ENCODE measurements at regions not wholly inside any gene's neighbourhood (a gene's known extent, or its start where the extent isn't known, plus 50 kb on each side); places are given as distances from the start of the nearest gene placed in this dataset.

- no peak for DNase-seq
These were observed 340.8 kb downstream of the RPS24 start for GRCh38 chr10:78374331-78375028.

GRCh38 chr10:78375854-78376785, 342.5 kb downstream of the RPS24 start:
- DNase-seq = no peak

- DNase-seq = no peak
These were observed 343.7 kb downstream of the RPS24 start for GRCh38 chr10:78377356-78377755.

GRCh38 chr10:78378192-78378591, 344.5 kb downstream of the RPS24 start:
- no peak for DNase-seq

GRCh38 chr10:78381107-78381506, 347.4 kb downstream of the RPS24 start:
- DNase-seq = no peak

- DNase-seq = no peak
These were observed 348.4 kb downstream of the RPS24 start for GRCh38 chr10:78382047-78382446.

GRCh38 chr10:78382772-78383171, 349.1 kb downstream of the RPS24 start:
- DNase-seq = no peak

- DNase-seq = no peak
These were observed 349.9 kb downstream of the RPS24 start for GRCh38 chr10:78383378-78384048.

GRCh38 chr10:78384049-78384431, 350.4 kb downstream of the RPS24 start:
- no peak for DNase-seq

- DNase-seq = no peak
These were observed 351.9 kb downstream of the RPS24 start for GRCh38 chr10:78385599-78385998.

GRCh38 chr10:78386509-78386908, 352.8 kb downstream of the RPS24 start:
- no peak for DNase-seq

- no peak for DNase-seq
These were observed 354.8 kb downstream of the RPS24 start for GRCh38 chr10:78388331-78389050.

GRCh38 chr10:78389419-78389818, 355.8 kb downstream of the RPS24 start:
- DNase-seq = no peak

- DNase-seq = no peak
These were observed 356.4 kb downstream of the RPS24 start for GRCh38 chr10:78390051-78390450.

GRCh38 chr10:78390817-78391216, 357.2 kb downstream of the RPS24 start:
- no peak for DNase-seq

GRCh38 chr10:78391585-78391984, 357.9 kb downstream of the RPS24 start:
- DNase-seq = no peak

GRCh38 chr10:78392197-78392596, 358.5 kb downstream of the RPS24 start:
- no peak for DNase-seq

- DNase-seq = no peak
These were observed 359.4 kb downstream of the RPS24 start for GRCh38 chr10:78393094-78393493.

- no peak for DNase-seq
These were observed 360.4 kb downstream of the RPS24 start for GRCh38 chr10:78394047-78394446.

- DNase-seq = no peak
These were observed 361.5 kb downstream of the RPS24 start for GRCh38 chr10:78395162-78395561.

- DNase-seq = no peak
These were observed 363.1 kb downstream of the RPS24 start for GRCh38 chr10:78396754-78397153.

GRCh38 chr10:78397786-78398185, 364.1 kb downstream of the RPS24 start:
- no peak for DNase-seq

- no peak for DNase-seq
These were observed 364.7 kb downstream of the RPS24 start for GRCh38 chr10:78398382-78398781.

Measured in left hindlimb (tissue), 1 donor.